ENCODE measurements at regions not wholly inside any gene's neighbourhood (a gene's known extent, or its start where the extent isn't known, plus 50 kb on each side); places are given as distances from the start of the nearest gene placed in this dataset.
"Not testable (repeated sequence)": the region's sequence is repeated elsewhere in the genome, so short reads cannot be mapped to it uniquely, and the experiment has no call there.

- not testable (repeated sequence) for DNase-seq
These were observed 138.3 kb upstream of the USP29 start for GRCh38 chr19:56981440-56981839.

GRCh38 chr19:56983171-56983570 lies 136.6 kb upstream of the USP29 start:
- DNase-seq, result no peak

- no peak for DNase-seq
These were observed 136.0 kb upstream of the USP29 start for GRCh38 chr19:56983804-56984203.

GRCh38 chr19:56986386-56986785 lies 133.4 kb upstream of the USP29 start:
- no peak for DNase-seq

GRCh38 chr19:56987184-56987583 lies 132.6 kb upstream of the USP29 start:
- DNase-seq, result no peak

- DNase-seq, result no peak
These were observed 131.5 kb upstream of the USP29 start for GRCh38 chr19:56988299-56988698.

- no peak for DNase-seq
These were observed 127.9 kb upstream of the USP29 start for GRCh38 chr19:56991912-56992311.

GRCh38 chr19:56993851-56994250 lies 125.9 kb upstream of the USP29 start:
- no peak for DNase-seq

- no peak for DNase-seq
These were observed 125.4 kb upstream of the USP29 start for GRCh38 chr19:56994251-56995017.

- no peak for DNase-seq
These were observed 124.5 kb upstream of the USP29 start for GRCh38 chr19:56995303-56995702.

- no peak for DNase-seq
These were observed 117.6 kb upstream of the USP29 start for GRCh38 chr19:57002195-57002601.

- no peak for DNase-seq
These were observed 117.1 kb upstream of the USP29 start for GRCh38 chr19:57002710-57003109.

- no peak for DNase-seq
These were observed 115.4 kb upstream of the USP29 start for GRCh38 chr19:57004418-57004817.

- DNase-seq, result no peak
These were observed 111.4 kb upstream of the USP29 start for GRCh38 chr19:57008432-57008831.

GRCh38 chr19:57010541-57010940 lies 109.2 kb upstream of the USP29 start:
- no peak for DNase-seq

- DNase-seq, result no peak
These were observed 103.7 kb upstream of the USP29 start for GRCh38 chr19:57016076-57016475.

GRCh38 chr19:57016491-57016890 lies 103.3 kb upstream of the USP29 start:
- DNase-seq, result no peak

- DNase-seq, result no peak
These were observed 94.3 kb upstream of the USP29 start for GRCh38 chr19:57025491-57025890.

GRCh38 chr19:57026476-57026875 lies 93.3 kb upstream of the USP29 start:
- no peak for DNase-seq

- no peak for DNase-seq
These were observed 92.4 kb upstream of the USP29 start for GRCh38 chr19:57027360-57027759.

GRCh38 chr19:57028804-57029525 lies 90.8 kb upstream of the USP29 start:
- DNase-seq, result no peak

GRCh38 chr19:57031106-57031505 lies 88.7 kb upstream of the USP29 start:
- DNase-seq, result no peak

GRCh38 chr19:57033576-57033975 lies 86.2 kb upstream of the USP29 start:
- DNase-seq, result no peak

GRCh38 chr19:57034544-57034943 lies 85.2 kb upstream of the USP29 start:
- no peak for DNase-seq

GRCh38 chr19:57035740-57036139 lies 84.0 kb upstream of the USP29 start:
- not testable (repeated sequence) for DNase-seq
